ES-I3 (cell line): ENCODE measurements at regions not wholly inside any gene's neighbourhood (a gene's known extent, or its start where the extent isn't known, plus 50 kb on each side); places are given as distances from the start of the nearest gene placed in this dataset.

Experiments
- H3K36me3 ChIP-seq: 2 replicates; pipeline ENCODE4 v1.6.1; 2013; ENCODE audit warnings: mild to moderate bottlenecking, low read length, control low read depth, moderate library complexity; ENCODE audit not compliant: insufficient read depth
- H3K4me1 ChIP-seq: 2 replicates; pipeline ENCODE4 v1.6.1; 2013; ENCODE audit warnings: mild to moderate bottlenecking, control low read depth, low read length; ENCODE audit not compliant: insufficient read depth
- H3K9ac ChIP-seq: 2 replicates; pipeline ENCODE4 v1.6.1; 2013; ENCODE audit warnings: low read depth, mild to moderate bottlenecking, low read length, moderate library complexity
- H3K9me3 ChIP-seq: 2 replicates; pipeline ENCODE4 v1.6.1; 2013; ENCODE audit warnings: mild to moderate bottlenecking, low read length, moderate library complexity; ENCODE audit not compliant: control insufficient read depth, insufficient read depth

- Histone ChIP-seq H3K9ac (no peak overlapping the region), H3K36me3 (no peaks in the 10 kb centered on the region), H3K9me3 (no peaks in the 10 kb centered on the region), H3K4me1 (no peaks in the 10 kb centered on the region)
Observed at GRCh38 chr14:99062216-99062615, 209.8 kb downstream of the BCL11B start.

- Histone ChIP-seq H3K36me3 (no peaks in the 10 kb centered on the region), H3K9me3 (no peaks in the 10 kb centered on the region), H3K9ac (no peak overlapping the region), H3K4me1 (no peaks in the 10 kb centered on the region)
Observed at GRCh38 chr14:99062772-99063418, 209.1 kb downstream of the BCL11B start.

GRCh38 chr14:99063620-99064225 is 208.3 kb downstream of the BCL11B start:
- no peak overlapping the region for H3K9ac ChIP-seq
- no peaks in the 10 kb centered on the region for H3K4me1 ChIP-seq
- H3K9me3 ChIP-seq, result no peaks in the 10 kb centered on the region
- no peaks in the 10 kb centered on the region for H3K36me3 ChIP-seq

- no peaks in the 10 kb centered on the region for H3K9me3 ChIP-seq
- H3K36me3 ChIP-seq, result no peaks in the 10 kb centered on the region
- no peaks in the 10 kb centered on the region for H3K4me1 ChIP-seq
- no peak overlapping the region for H3K9ac ChIP-seq
Observed at GRCh38 chr14:99064262-99064954, 207.6 kb downstream of the BCL11B start.

- no peaks in the 10 kb centered on the region for H3K9me3 ChIP-seq
- H3K9ac ChIP-seq, result no peak overlapping the region
- no peaks in the 10 kb centered on the region for H3K4me1 ChIP-seq
- no peaks in the 10 kb centered on the region for H3K36me3 ChIP-seq
Observed at GRCh38 chr14:99065551-99065950, 206.4 kb downstream of the BCL11B start.

- Histone ChIP-seq H3K9me3 (no peaks in the 10 kb centered on the region), H3K36me3 (no peaks in the 10 kb centered on the region; the same call in 1 of the 2 replicates), H3K9ac (no peak overlapping the region), H3K4me1 (no peaks in the 10 kb centered on the region)
Observed at GRCh38 chr14:99066378-99066777, 205.6 kb downstream of the BCL11B start.

- H3K9ac ChIP-seq, result no peak overlapping the region
- no peaks in the 10 kb centered on the region for H3K4me1 ChIP-seq
- H3K9me3 ChIP-seq, result no peaks in the 10 kb centered on the region
- no peaks in the 10 kb centered on the region; the same call in 1 of the 2 replicates for H3K36me3 ChIP-seq
Observed at GRCh38 chr14:99067141-99067920, 204.7 kb downstream of the BCL11B start.

- no peaks in the 10 kb centered on the region; the same call in 1 of the 2 replicates for H3K36me3 ChIP-seq
- H3K4me1 ChIP-seq, result no peaks in the 10 kb centered on the region
- no peaks in the 10 kb centered on the region for H3K9me3 ChIP-seq
- no peak overlapping the region for H3K9ac ChIP-seq
Observed at GRCh38 chr14:99067927-99068326, 204.1 kb downstream of the BCL11B start.

- no peaks in the 10 kb centered on the region for H3K9me3 ChIP-seq
- H3K4me1 ChIP-seq, result no peaks in the 10 kb centered on the region
- no peak overlapping the region for H3K9ac ChIP-seq
- H3K36me3 ChIP-seq, result no peaks in the 10 kb centered on the region; the same call in 1 of the 2 replicates
Observed at GRCh38 chr14:99069946-99070345, 202.1 kb downstream of the BCL11B start.

- H3K36me3 ChIP-seq, result no peaks in the 10 kb centered on the region; the same call in 1 of the 2 replicates
- no peaks in the 10 kb centered on the region for H3K4me1 ChIP-seq
- H3K9ac ChIP-seq, result no peak overlapping the region
- H3K9me3 ChIP-seq, result no peaks in the 10 kb centered on the region
Observed at GRCh38 chr14:99072433-99072832, 199.6 kb downstream of the BCL11B start.

GRCh38 chr14:99072956-99073355 is 199.0 kb downstream of the BCL11B start:
- Histone ChIP-seq H3K4me1 (no peaks in the 10 kb centered on the region), H3K9ac (no peak overlapping the region), H3K9me3 (no peaks in the 10 kb centered on the region), H3K36me3 (no peaks in the 10 kb centered on the region; the same call in 1 of the 2 replicates)

GRCh38 chr14:99073431-99073830 is 198.6 kb downstream of the BCL11B start:
- Histone ChIP-seq H3K4me1 (no peaks in the 10 kb centered on the region), H3K9ac (no peak overlapping the region), H3K36me3 (no peaks in the 10 kb centered on the region; the same call in 1 of the 2 replicates), H3K9me3 (no peaks in the 10 kb centered on the region)

GRCh38 chr14:99075061-99075460 is 196.9 kb downstream of the BCL11B start:
- Histone ChIP-seq H3K36me3 (no peaks in the 10 kb centered on the region; the same call in 1 of the 2 replicates), H3K4me1 (no peaks in the 10 kb centered on the region), H3K9ac (no peak overlapping the region), H3K9me3 (no peaks in the 10 kb centered on the region)

GRCh38 chr14:99075771-99076375 is 196.1 kb downstream of the BCL11B start:
- H3K9me3 ChIP-seq, result no peaks in the 10 kb centered on the region
- H3K4me1 ChIP-seq, result no peaks in the 10 kb centered on the region
- H3K9ac ChIP-seq, result no peak overlapping the region
- no peaks in the 10 kb centered on the region; the same call in 1 of the 2 replicates for H3K36me3 ChIP-seq
